Activated T-cell treated with anti-CD3 and anti-CD28 coated beads for 4 hours (primary cell): ENCODE measurements at regions not wholly inside any gene's neighbourhood (a gene's known extent, or its start where the extent isn't known, plus 50 kb on each side); places are given as distances from the start of the nearest gene placed in this dataset.
"Not testable (repeated sequence)": the region's sequence is repeated elsewhere in the genome, so short reads cannot be mapped to it uniquely, and the experiment has no call there.

Experiments used
- DNase-seq: peaks from one replicate; pipeline ENCODE4 v3.0.0-alpha.2; 2020

- no peak for DNase-seq
Observed at GRCh38 chr6:155782739-155783459, 327.3 kb upstream of the NOX3 start.

GRCh38 chr6:155782320-155782731 lies 326.7 kb upstream of the NOX3 start:
- no peak for DNase-seq

GRCh38 chr6:155779456-155779855 lies 323.8 kb upstream of the NOX3 start:
- DNase-seq = no peak

GRCh38 chr6:155778336-155778735 lies 322.7 kb upstream of the NOX3 start:
- no peak for DNase-seq

- no peak for DNase-seq
Observed at GRCh38 chr6:155771822-155772221, 316.2 kb upstream of the NOX3 start.

GRCh38 chr6:155770856-155771255 lies 315.2 kb upstream of the NOX3 start:
- DNase-seq = no peak

GRCh38 chr6:155770313-155770712 lies 314.7 kb upstream of the NOX3 start:
- DNase-seq = no peak

- no peak for DNase-seq
Observed at GRCh38 chr6:155765275-155766194, 309.9 kb upstream of the NOX3 start.

- DNase-seq = no peak
Observed at GRCh38 chr6:155762649-155763048, 307.0 kb upstream of the NOX3 start.

GRCh38 chr6:155755452-155755851 lies 299.8 kb upstream of the NOX3 start:
- no peak for DNase-seq

- not testable (repeated sequence) for DNase-seq
Observed at GRCh38 chr6:155748778-155749177, 293.1 kb upstream of the NOX3 start.

GRCh38 chr6:155747491-155747890 lies 291.9 kb upstream of the NOX3 start:
- no peak for DNase-seq

- DNase-seq = no peak
Observed at GRCh38 chr6:155740781-155741399, 285.3 kb upstream of the NOX3 start.

GRCh38 chr6:155738602-155739105 lies 283.0 kb upstream of the NOX3 start:
- no peak for DNase-seq

- DNase-seq = no peak
Observed at GRCh38 chr6:155717374-155717773, 261.7 kb upstream of the NOX3 start.

GRCh38 chr6:155710704-155711103 lies 255.1 kb upstream of the NOX3 start:
- no peak for DNase-seq

- no peak for DNase-seq
Observed at GRCh38 chr6:155709262-155709661, 253.6 kb upstream of the NOX3 start.

GRCh38 chr6:155708100-155708499 lies 252.5 kb upstream of the NOX3 start:
- no peak for DNase-seq

GRCh38 chr6:155706806-155707205 lies 251.2 kb upstream of the NOX3 start:
- DNase-seq = no peak

GRCh38 chr6:155706341-155706740 lies 250.7 kb upstream of the NOX3 start:
- no peak for DNase-seq

GRCh38 chr6:155701342-155701741 lies 245.7 kb upstream of the NOX3 start:
- no peak for DNase-seq

- DNase-seq = no peak
Observed at GRCh38 chr6:155695495-155695894, 239.9 kb upstream of the NOX3 start.

- DNase-seq = no peak
Observed at GRCh38 chr6:155694419-155694790, 238.8 kb upstream of the NOX3 start.
